Stimulated activated CD4-positive, alpha-beta T cell treated with anti-CD3 and anti-CD28 coated beads, Interleukin-4, amount 100 ng/mL, for 24 hours (primary cell): ENCODE measurements at regions not wholly inside any gene's neighbourhood (a gene's known extent, or its start where the extent isn't known, plus 50 kb on each side); places are given as distances from the start of the nearest gene placed in this dataset.

Source experiments
- DNase-seq: peaks from one replicate; pipeline ENCODE4 v3.0.0-alpha.2; 2020

- DNase-seq = no peak
These were observed 199.8 kb upstream of the GATB start for GRCh38 chr4:151960449-151961230.

- DNase-seq = no peak
These were observed 196.3 kb upstream of the GATB start for GRCh38 chr4:151957153-151957552.

- no peak for DNase-seq
These were observed 195.0 kb upstream of the GATB start for GRCh38 chr4:151955721-151956380.

- no peak for DNase-seq
These were observed 193.1 kb upstream of the GATB start for GRCh38 chr4:151953795-151954372.

- DNase-seq = no peak
These were observed 192.5 kb upstream of the GATB start for GRCh38 chr4:151953312-151953711.

- no peak for DNase-seq
These were observed 192.0 kb upstream of the GATB start for GRCh38 chr4:151952711-151953254.

GRCh38 chr4:151952137-151952536, 191.3 kb upstream of the GATB start:
- no peak for DNase-seq

- no peak for DNase-seq
These were observed 190.9 kb upstream of the GATB start for GRCh38 chr4:151951671-151952050.

- DNase-seq = no peak
These were observed 190.3 kb upstream of the GATB start for GRCh38 chr4:151950993-151951670.

GRCh38 chr4:151948351-151949016, 187.7 kb upstream of the GATB start:
- no peak for DNase-seq

- DNase-seq = no peak
These were observed 185.9 kb upstream of the GATB start for GRCh38 chr4:151946718-151947117.

GRCh38 chr4:151942971-151943370, 182.2 kb upstream of the GATB start:
- no peak for DNase-seq

- no peak for DNase-seq
These were observed 180.3 kb upstream of the GATB start for GRCh38 chr4:151940926-151941617.

GRCh38 chr4:151940291-151940690, 179.5 kb upstream of the GATB start:
- no peak for DNase-seq

- DNase-seq = no peak
These were observed 178.9 kb upstream of the GATB start for GRCh38 chr4:151939670-151940069.

GRCh38 chr4:151935411-151935810, 174.6 kb upstream of the GATB start:
- no peak for DNase-seq

GRCh38 chr4:151934766-151935165, 174.0 kb upstream of the GATB start:
- DNase-seq = no peak

- no peak for DNase-seq
These were observed 172.5 kb upstream of the GATB start for GRCh38 chr4:151933122-151933827.

- no peak for DNase-seq
These were observed 170.8 kb upstream of the GATB start for GRCh38 chr4:151931563-151931962.

- no peak for DNase-seq
These were observed 169.6 kb upstream of the GATB start for GRCh38 chr4:151930372-151930771.

- no peak for DNase-seq
These were observed 167.3 kb upstream of the GATB start for GRCh38 chr4:151928112-151928511.

GRCh38 chr4:151922811-151923210, 162.0 kb upstream of the GATB start:
- no peak for DNase-seq
